ENCODE measurements at regions not wholly inside any gene's neighbourhood (a gene's known extent, or its start where the extent isn't known, plus 50 kb on each side); places are given as distances from the start of the nearest gene placed in this dataset.
"Not testable (repeated sequence)": the region's sequence is repeated elsewhere in the genome, so short reads cannot be mapped to it uniquely, and the experiment has no call there.

- no peak for DNase-seq (ENCODE audit: low spot score)
Measured at GRCh38 chr7:32762925-32763293, 128.7 kb downstream of the KBTBD2 start.

DNA sequence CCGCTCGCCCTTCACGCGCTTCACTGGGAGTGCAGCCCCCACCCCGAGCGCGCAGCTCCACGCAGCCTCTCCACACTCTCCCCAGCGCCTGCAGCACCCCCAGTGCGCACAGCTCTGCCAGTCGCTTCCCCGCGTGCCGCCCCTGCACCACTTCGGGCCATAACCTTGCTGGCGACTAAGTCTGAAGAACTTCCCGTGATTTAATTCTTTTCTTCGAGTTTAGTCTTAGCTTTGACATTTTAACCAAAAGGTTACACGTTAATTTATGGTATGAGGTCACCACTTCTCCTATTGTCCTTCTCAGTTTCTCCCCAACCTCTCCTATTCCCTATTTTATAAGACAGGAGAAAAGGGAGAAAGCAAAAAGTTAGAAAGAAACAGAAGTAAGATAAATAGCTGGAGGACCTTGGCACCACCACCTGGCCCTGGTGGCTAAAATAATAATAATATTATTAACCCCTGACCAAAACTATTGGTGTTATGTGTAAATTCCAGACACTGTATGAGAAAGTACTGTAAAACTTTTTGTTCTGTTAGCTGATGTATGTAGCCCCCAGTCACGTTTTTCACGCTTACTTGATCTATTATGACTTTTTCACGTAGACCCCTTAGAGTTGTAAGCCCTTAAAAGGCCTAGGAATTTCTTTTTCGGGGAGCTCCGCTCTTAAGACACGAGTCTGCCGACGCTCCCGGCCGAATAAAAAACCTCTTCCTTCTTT, 129.2 kb downstream of the KBTBD2 start:
- not testable (repeated sequence) for DNase-seq (ENCODE audit: low spot score)

GRCh38 chr7:32761451-32762205, 129.9 kb downstream of the KBTBD2 start:
- DNase-seq (ENCODE audit: low spot score) = no peak

DNA sequence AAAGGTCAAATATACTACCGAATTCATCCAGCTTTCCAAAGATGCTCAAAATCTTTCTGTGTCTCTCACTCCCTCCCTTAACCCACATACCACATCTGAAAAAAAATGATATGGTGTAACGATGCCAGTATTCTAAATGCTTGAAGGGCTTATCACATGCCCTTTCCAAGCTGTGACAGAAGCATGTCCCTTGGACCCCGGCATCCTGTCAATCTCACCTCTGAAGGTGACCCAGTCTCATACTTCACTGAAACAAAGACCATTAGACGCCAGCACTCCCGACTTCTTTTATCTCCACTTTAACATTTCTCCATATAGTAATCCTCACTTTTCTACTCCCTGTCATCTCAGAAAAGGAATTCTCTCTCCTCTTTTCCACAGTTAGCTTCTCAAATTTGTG, 130.8 kb downstream of the KBTBD2 start:
- not testable (repeated sequence) for DNase-seq (ENCODE audit: low spot score)

DNA sequence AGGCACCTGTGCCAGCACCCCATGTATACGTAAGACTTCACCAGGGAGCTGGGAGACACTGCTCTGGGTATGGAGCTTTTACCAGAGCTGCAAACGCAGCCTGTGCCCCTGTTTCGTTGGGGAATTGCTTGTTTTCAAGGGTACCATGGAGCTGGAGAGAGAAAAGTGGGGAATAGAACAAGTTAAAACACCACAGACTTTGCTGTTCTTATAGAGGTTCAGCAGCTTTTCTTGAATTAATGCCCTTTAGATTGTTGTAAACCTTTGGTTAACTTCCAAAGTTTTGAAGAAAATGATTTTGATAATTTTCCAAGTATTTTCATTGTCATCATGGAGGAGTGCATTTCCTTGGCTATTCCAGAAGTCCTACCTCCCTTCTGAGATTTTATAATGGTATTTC, 131.7 kb downstream of the KBTBD2 start:
- not testable (repeated sequence) for DNase-seq (ENCODE audit: low spot score)

DNA sequence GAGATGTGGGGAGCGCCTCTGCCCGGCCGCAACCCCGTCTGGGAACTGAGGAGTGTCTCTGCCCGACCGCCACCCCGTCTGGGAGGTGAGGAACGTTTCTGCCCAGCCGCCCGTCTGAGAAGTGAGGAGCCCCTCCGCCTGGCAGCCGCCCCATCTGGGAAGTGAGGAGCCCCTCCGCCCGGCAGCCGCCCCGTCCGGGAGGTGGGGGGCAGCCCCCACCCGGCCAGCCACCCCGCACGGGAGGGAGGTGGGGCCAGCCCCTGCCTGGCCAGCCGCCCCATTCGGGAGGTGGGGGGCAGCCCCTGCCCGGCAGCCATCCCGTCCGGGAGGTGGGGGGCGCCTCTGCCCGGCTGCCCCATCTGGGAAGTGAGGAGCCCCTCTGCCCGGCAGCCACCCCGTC, 137.7 kb downstream of the KBTBD2 start:
- DNase-seq (ENCODE audit: low spot score) = not testable (repeated sequence)

- DNase-seq (ENCODE audit: low spot score) = not testable (repeated sequence)
Measured at GRCh38 chr7:32748337-32748736, 143.2 kb downstream of the KBTBD2 start.

GRCh38 chr7:32747443-32748148, 144.0 kb downstream of the KBTBD2 start:
- not testable (repeated sequence) for DNase-seq (ENCODE audit: low spot score)

- not testable (repeated sequence) for DNase-seq (ENCODE audit: low spot score)
Measured at GRCh38 chr7:32741853-32742476, 149.6 kb downstream of the KBTBD2 start.

GRCh38 chr7:32739749-32740148, 151.8 kb downstream of the KBTBD2 start:
- not testable (repeated sequence) for DNase-seq (ENCODE audit: low spot score)

DNA sequence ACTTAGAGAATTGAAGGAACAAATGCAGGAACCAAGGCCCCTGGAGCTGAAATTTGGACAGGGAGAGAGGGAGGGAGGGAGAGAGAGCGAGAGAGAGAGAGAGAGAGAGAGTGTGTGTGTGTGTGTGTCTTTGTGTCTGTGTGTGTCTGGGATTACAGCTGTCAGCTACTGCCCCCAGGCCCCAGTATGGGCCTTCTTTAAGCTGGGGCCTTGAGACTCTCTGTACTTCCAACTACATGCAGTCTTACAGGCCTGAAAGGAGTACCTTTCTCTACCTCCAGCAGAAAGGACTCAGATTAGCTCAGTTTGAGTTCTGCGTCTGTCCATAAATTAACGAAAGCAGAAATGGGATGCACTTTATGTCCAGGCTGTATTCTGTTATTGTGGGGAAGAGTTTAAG, 153.2 kb downstream of the KBTBD2 start:
- DNase-seq (ENCODE audit: low spot score) = not testable (repeated sequence)

DNA sequence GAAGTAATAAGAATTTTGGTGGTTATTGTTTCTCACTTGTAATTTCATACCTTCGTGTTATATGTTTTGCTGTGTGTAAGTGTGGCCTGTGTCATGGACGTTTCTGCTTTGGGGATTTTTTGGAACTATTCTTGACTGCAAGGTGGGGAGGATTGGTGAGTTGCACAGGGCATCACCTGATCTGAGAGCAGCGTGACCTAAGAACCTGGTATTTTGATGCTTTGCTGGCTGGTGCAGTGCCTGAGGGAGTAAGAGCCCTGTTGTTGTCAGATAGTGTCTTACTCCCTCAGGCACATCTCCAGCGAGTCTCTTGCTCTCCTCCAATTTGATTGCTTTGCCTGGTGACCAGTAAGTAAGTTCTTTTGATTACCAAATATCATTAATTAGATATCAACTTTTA, 158.8 kb downstream of the KBTBD2 start:
- not testable (repeated sequence) for DNase-seq (ENCODE audit: low spot score)

- DNase-seq (ENCODE audit: low spot score) = peak; percentile 1
Measured at GRCh38 chr7:32729335-32729675, 162.3 kb downstream of the KBTBD2 start.

DNA sequence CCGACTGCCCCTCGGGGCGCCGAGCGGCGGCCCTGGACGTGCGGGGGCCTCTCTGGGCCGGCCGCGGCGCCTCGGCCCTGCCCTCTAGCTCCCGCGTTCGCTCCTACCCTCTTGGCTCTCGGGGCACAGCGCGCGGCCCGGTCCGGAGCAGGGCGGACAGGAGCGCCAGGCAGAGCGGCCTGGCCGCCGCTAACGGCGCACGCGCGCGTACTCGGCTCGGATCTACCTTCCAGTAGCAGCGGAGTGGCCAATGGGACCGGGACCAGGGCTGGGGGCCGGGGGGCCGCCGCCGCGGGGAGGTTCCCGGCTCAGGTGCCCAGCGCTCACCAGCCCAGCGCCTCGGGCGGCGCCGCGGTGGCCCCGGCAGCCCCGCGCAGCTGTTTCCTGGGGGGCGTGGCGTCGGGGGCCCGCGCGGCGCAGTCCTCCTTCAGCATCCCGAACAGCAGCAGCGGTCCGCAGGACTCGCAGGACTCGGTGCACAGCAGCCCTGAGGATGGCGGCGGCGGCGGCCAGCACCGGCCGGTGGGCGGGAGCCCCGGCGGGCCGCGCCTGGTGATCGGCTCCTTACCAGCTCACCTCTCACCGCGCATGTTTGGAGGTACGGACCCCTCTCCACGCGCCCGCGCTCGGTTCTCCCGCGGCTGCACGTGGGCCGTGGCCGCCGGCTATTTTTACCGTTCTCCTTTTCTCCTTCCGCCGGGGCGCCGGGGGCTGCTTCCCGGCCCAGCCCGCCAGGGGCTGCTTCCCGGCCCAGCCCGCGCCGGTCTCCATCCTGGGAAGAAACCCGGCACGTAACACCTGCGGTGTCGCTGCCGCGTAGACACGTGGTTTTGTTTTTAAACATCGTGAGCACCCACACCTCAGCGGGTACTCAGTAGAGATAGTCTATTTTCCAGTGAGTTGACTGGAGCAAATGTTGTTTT, 162.9 kb downstream of the KBTBD2 start:
- peak; percentile 74 for DNase-seq (ENCODE audit: low spot score)

- peak; percentile 38 for DNase-seq (ENCODE audit: low spot score)
Measured at GRCh38 chr7:32727483-32728411, 163.8 kb downstream of the KBTBD2 start.

- DNase-seq (ENCODE audit: low spot score) = not testable (repeated sequence)
Measured at GRCh38 chr7:32722837-32723236, 168.7 kb downstream of the KBTBD2 start.

DNA sequence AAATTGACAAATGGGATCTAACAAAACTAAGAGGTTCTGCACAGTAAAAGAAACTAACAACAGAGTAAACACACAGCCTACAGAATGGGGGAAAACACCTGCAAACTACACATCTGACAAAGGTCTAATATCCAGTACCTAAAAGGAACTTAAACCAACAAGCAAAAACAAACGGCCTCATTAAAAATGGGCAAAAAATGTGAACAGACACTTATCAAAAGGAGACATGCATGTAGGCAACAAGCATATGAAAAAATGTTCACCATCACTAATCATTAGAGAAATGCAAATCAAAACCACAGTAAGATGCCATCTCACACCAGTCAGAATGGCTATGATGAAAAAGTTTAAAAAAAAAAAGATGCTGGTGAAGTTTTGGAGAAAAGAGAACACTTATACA, 197.4 kb downstream of the KBTBD2 start:
- DNase-seq (ENCODE audit: low spot score) = no peak

GRCh38 chr7:32691965-32692815, 196.9 kb downstream of the AVL9 start:
- DNase-seq (ENCODE audit: low spot score) = peak; percentile 27

- not testable (repeated sequence) for DNase-seq (ENCODE audit: low spot score)
Measured at GRCh38 chr7:32688092-32688491, 192.8 kb downstream of the AVL9 start.

All from RKO (cell line).